Thymus (tissue), 11 donors: ENCODE measurements at regions not wholly inside any gene's neighbourhood (a gene's known extent, or its start where the extent isn't known, plus 50 kb on each side); places are given as distances from the start of the nearest gene placed in this dataset.

ENCODE experiments used
- DNase-seq, 9 donors: peaks; one replicate each; pipeline ENCODE4 v3.0.0-alpha.2; 2013; ENCODE audit warnings: low spot score in 9 of 9, low read depth in 6 of 9, missing footprints in 1 of 9
- H3K27ac ChIP-seq, 2 donors: one replicate each; pipeline ENCODE4 v1.5.1; 2013; ENCODE audit warnings: control low read depth in 1 of 2, low read depth in 1 of 2, low read length in 1 of 2, mild to moderate bottlenecking in 1 of 2, moderate library complexity in 1 of 2
- H3K27me3 ChIP-seq, 2 donors: one replicate each; pipeline ENCODE4 v1.5.1; 2013; ENCODE audit warnings: low read length in 1 of 2; ENCODE audit not compliant: control insufficient read depth in 2 of 2, insufficient read depth in 1 of 2
- H3K36me3 ChIP-seq, 2 donors: one replicate each; pipeline ENCODE4 v1.5.1; 2013; ENCODE audit warnings: low read length in 1 of 2, mild to moderate bottlenecking in 1 of 2, moderate library complexity in 1 of 2; ENCODE audit not compliant: control insufficient read depth in 2 of 2, insufficient read depth in 2 of 2
- H3K4me1 ChIP-seq, 2 donors: one replicate each; pipeline ENCODE4 v1.5.1; 2013; ENCODE audit warnings: low read length in 2 of 2; ENCODE audit not compliant: control insufficient read depth in 2 of 2, insufficient read depth in 2 of 2
- H3K4me3 ChIP-seq, 2 donors: one replicate each; pipeline ENCODE4 v1.5.1; 2013; ENCODE audit warnings: low read length in 2 of 2, control low read depth in 1 of 2, mild to moderate bottlenecking in 1 of 2
- H3K9me3 ChIP-seq, 2 donors: one replicate each; pipeline ENCODE4 v1.5.1; 2013; ENCODE audit warnings: low read length in 1 of 2, mild to moderate bottlenecking in 1 of 2; ENCODE audit not compliant: control insufficient read depth in 2 of 2, insufficient read depth in 1 of 2
- WGBS: extraction: QIAGEN DNeasy Blood & Tissue Kit; methylation state at CpG from one replicate; pipeline ENCODE4 v1.1.7; 2013; 5-methylcytosine and 5-hydroxymethylcytosine counted together
- donor health status: healthy.

- DNase-seq, result peak in 1 of 9 donors; percentile 10
- 77% methylated on average over 3 of the region's 3 CpGs for WGBS
- H3K9me3 ChIP-seq, result no peaks in the 10 kb centered on the region
- H3K4me1 ChIP-seq, result no peaks in the 10 kb centered on the region
- no peaks in the 10 kb centered on the region for H3K36me3 ChIP-seq
- H3K27me3 ChIP-seq, result no peaks in the 10 kb centered on the region
- H3K4me3 ChIP-seq, result no peak overlapping the region
- H3K27ac ChIP-seq, result no peak overlapping the region
These were observed 185.5 kb upstream of the ZC3H12A start for GRCh38 chr1:37288900-37289299.

- H3K9me3 ChIP-seq, result no peaks in the 10 kb centered on the region
- H3K27me3 ChIP-seq, result no peaks in the 10 kb centered on the region
- H3K27ac ChIP-seq, result no peak overlapping the region
- no peaks in the 10 kb centered on the region for H3K4me1 ChIP-seq
- no peak overlapping the region for H3K4me3 ChIP-seq
- no peak for DNase-seq
- H3K36me3 ChIP-seq, result no peaks in the 10 kb centered on the region
- WGBS, result 82% methylated on average over 4 of the region's 4 CpGs
These were observed 183.7 kb upstream of the ZC3H12A start for GRCh38 chr1:37290718-37291117.

- no peaks in the 10 kb centered on the region for H3K27me3 ChIP-seq
- no peak overlapping the region for H3K27ac ChIP-seq
- WGBS, result 74% methylated on average over 9 of the region's 9 CpGs
These were observed 181.6 kb upstream of the ZC3H12A start for GRCh38 chr1:37292789-37293188.

GRCh38 chr1:37294096-37294495, 180.3 kb upstream of the ZC3H12A start:
- Histone ChIP-seq H3K9me3 (no peaks in the 10 kb centered on the region), H3K27me3 (no peaks in the 10 kb centered on the region), H3K27ac (no peak overlapping the region), H3K36me3 (no peaks in the 10 kb centered on the region), H3K4me3 (no peak overlapping the region), H3K4me1 (no peaks in the 10 kb centered on the region)
- WGBS, result 88% methylated on average over 4 of the region's 4 CpGs
- DNase-seq, result no peak

More at GRCh38 chr1:37292789-37293188, 181.6 kb upstream of the ZC3H12A start:
- H3K4me3 ChIP-seq, result no peak overlapping the region
- no peaks in the 10 kb centered on the region for H3K4me1 ChIP-seq
- H3K36me3 ChIP-seq, result no peaks in the 10 kb centered on the region
- no peak for DNase-seq
- H3K9me3 ChIP-seq, result no peaks in the 10 kb centered on the region

- H3K36me3 ChIP-seq, result no peaks in the 10 kb centered on the region
- H3K4me3 ChIP-seq, result no peak overlapping the region
- no peaks in the 10 kb centered on the region for H3K4me1 ChIP-seq
- no peak for DNase-seq
- WGBS, result 84% methylated on average over 6 of the region's 6 CpGs
- H3K27ac ChIP-seq, result no peak overlapping the region
- H3K27me3 ChIP-seq, result no peaks in the 10 kb centered on the region
- H3K9me3 ChIP-seq, result no peaks in the 10 kb centered on the region
These were observed 179.9 kb upstream of the ZC3H12A start for GRCh38 chr1:37294529-37294928.

- H3K27ac ChIP-seq, result no peak overlapping the region
- no peaks in the 10 kb centered on the region for H3K36me3 ChIP-seq
- no peaks in the 10 kb centered on the region for H3K9me3 ChIP-seq
- no peaks in the 10 kb centered on the region for H3K4me1 ChIP-seq
- no peak for DNase-seq
- WGBS, result 66% methylated on average over 6 of the region's 6 CpGs
- H3K4me3 ChIP-seq, result no peak overlapping the region
- H3K27me3 ChIP-seq, result no peaks in the 10 kb centered on the region
These were observed 175.6 kb upstream of the ZC3H12A start for GRCh38 chr1:37298769-37299168.

GRCh38 chr1:37299216-37299615, 175.2 kb upstream of the ZC3H12A start:
- Histone ChIP-seq H3K36me3 (no peaks in the 10 kb centered on the region), H3K4me1 (no peaks in the 10 kb centered on the region), H3K4me3 (no peak overlapping the region), H3K27me3 (no peaks in the 10 kb centered on the region), H3K27ac (no peak overlapping the region), H3K9me3 (no peaks in the 10 kb centered on the region)
- no peak for DNase-seq
- WGBS, result 92% methylated on average over 5 of the region's 5 CpGs

GRCh38 chr1:37303884-37304574, 170.4 kb upstream of the ZC3H12A start:
- Histone ChIP-seq H3K4me1 (no peaks in the 10 kb centered on the region), H3K27ac (no peak overlapping the region), H3K27me3 (no peaks in the 10 kb centered on the region), H3K9me3 (no peaks in the 10 kb centered on the region), H3K4me3 (no peak overlapping the region), H3K36me3 (no peaks in the 10 kb centered on the region)
- no peak for DNase-seq
- WGBS, result 76% methylated on average over 3 of the region's 3 CpGs

GRCh38 chr1:37305108-37305507, 169.3 kb upstream of the ZC3H12A start:
- Histone ChIP-seq H3K4me1 (no peaks in the 10 kb centered on the region), H3K36me3 (no peaks in the 10 kb centered on the region), H3K27me3 (no peaks in the 10 kb centered on the region), H3K27ac (no peak overlapping the region), H3K4me3 (no peak overlapping the region), H3K9me3 (no peaks in the 10 kb centered on the region)
- DNase-seq, result no peak
- WGBS, result 98% methylated on average over 1 of the region's 1 CpG
